Body of pancreas (tissue), 4 donors: ENCODE measurements at regions not wholly inside any gene's neighbourhood (a gene's known extent, or its start where the extent isn't known, plus 50 kb on each side); places are given as distances from the start of the nearest gene placed in this dataset.

Experiments used
- POLR2A ChIP-seq, 3 donors: fragments of 450-650 bp; IDR thresholded peaks; one replicate each; pipeline ENCODE4 v1.6.1; 2016; ENCODE audit warnings: antibody characterized with exemption in 3 of 3, mild to moderate bottlenecking in 2 of 3
- TF ChIP-seq, protein P1 (sequence below), 7 experiments: fragments of 450-650 bp in 4 of 7; fragments of 200-600 bp in 3 of 7; sonication (generic) in 3 of 7; IDR thresholded peaks; one replicate each; pipeline ENCODE4 v1.5.1; 2016 to 2019; ENCODE audit warnings: antibody characterized with exemption in 7 of 7

DNA sequence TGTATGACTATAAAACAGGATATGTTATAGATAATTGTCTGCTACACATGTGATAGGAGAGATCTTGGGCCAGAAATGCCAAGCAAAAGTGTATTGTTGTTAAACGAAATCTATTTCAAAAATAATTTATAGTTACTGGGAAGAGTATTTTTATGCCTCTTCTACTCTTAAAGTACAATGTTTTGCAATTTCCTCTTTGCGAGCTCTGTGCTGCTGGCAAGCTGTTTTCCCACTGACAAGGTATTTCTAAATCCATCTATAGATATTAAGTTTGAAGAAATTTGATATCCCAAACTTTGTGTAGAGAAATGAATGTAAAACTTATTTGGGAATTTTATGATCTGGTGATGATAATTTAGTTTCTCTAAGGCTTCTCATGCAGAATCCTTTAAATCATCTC, 63.3 kb upstream of the PTGFR start:
- TF ChIP-seq, protein P1, sequence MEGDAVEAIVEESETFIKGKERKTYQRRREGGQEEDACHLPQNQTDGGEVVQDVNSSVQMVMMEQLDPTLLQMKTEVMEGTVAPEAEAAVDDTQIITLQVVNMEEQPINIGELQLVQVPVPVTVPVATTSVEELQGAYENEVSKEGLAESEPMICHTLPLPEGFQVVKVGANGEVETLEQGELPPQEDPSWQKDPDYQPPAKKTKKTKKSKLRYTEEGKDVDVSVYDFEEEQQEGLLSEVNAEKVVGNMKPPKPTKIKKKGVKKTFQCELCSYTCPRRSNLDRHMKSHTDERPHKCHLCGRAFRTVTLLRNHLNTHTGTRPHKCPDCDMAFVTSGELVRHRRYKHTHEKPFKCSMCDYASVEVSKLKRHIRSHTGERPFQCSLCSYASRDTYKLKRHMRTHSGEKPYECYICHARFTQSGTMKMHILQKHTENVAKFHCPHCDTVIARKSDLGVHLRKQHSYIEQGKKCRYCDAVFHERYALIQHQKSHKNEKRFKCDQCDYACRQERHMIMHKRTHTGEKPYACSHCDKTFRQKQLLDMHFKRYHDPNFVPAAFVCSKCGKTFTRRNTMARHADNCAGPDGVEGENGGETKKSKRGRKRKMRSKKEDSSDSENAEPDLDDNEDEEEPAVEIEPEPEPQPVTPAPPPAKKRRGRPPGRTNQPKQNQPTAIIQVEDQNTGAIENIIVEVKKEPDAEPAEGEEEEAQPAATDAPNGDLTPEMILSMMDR (IDR thresholded peaks at IDR 0.05) = no peak
- no peak for TF ChIP-seq POLR2A (IDR thresholded peaks at IDR 0.05)
